WI38 (cell line): ENCODE measurements at regions not wholly inside any gene's neighbourhood (a gene's known extent, or its start where the extent isn't known, plus 50 kb on each side); places are given as distances from the start of the nearest gene placed in this dataset.

ENCODE experiments used
- H3K4me3 ChIP-seq: 2 replicates; pipeline ENCODE4 v1.5.1; 2011; ENCODE audit warnings: low read depth, mild to moderate bottlenecking, control low read depth, low read length
- TF ChIP-seq, protein P1 (sequence below): IDR thresholded peaks from 2 replicates; pipeline ENCODE4 v1.5.1; 2012; ENCODE audit warnings: low read depth, mild to moderate bottlenecking, control low read depth, low read length

DNA sequence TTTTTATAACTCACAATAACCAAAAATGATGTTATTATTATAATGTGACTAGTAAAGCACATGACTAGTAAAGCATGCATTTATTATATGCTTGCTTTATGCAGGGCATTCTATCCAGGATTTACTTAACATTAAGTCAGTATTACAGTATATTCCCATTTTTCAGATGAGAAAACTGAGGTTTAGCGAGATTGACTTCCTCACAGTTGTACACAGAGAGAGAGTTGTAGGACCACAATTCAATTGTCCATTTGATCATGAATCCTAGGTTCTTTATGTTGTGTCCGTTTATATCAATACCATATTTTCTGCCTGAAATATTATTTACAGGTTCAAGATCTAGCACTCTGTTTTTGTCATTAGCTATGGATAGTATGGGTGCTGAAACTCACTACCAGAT lies 301.5 kb downstream of the PRL start:
- TF ChIP-seq, protein P1, sequence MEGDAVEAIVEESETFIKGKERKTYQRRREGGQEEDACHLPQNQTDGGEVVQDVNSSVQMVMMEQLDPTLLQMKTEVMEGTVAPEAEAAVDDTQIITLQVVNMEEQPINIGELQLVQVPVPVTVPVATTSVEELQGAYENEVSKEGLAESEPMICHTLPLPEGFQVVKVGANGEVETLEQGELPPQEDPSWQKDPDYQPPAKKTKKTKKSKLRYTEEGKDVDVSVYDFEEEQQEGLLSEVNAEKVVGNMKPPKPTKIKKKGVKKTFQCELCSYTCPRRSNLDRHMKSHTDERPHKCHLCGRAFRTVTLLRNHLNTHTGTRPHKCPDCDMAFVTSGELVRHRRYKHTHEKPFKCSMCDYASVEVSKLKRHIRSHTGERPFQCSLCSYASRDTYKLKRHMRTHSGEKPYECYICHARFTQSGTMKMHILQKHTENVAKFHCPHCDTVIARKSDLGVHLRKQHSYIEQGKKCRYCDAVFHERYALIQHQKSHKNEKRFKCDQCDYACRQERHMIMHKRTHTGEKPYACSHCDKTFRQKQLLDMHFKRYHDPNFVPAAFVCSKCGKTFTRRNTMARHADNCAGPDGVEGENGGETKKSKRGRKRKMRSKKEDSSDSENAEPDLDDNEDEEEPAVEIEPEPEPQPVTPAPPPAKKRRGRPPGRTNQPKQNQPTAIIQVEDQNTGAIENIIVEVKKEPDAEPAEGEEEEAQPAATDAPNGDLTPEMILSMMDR: no peak
- no peak overlapping the region for H3K4me3 ChIP-seq

DNA sequence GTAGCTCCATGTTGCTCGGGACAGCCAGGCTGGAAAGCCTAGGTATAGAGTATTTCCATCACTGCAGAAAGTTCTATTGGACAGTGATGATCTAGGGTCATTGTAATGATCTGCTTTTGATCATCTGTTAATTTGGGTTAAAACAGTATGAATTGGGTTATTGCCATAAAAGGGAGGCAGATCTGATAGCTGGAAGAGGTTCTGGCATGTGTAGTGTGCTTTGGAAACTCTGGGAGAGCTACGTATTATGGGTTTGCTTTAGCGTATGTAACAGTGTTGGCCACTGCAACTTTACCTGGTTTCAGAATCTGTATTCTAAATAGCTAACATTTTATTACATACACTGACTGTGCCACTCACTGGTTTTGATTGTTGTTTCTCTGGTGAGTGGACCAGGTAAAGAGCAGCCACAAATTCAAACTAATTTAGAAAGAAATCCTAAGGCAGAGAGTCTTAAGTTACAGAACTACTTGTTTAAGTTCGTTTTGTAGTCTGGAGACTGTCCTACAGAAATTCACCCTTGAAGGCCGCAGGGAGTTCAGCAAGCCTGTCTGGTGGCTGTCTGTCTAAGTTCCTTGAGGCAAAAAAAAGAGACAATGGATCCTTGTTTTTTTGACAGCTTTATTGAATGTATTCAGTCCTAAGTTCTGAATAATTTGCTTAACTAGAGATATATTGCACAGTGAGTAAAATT lies 300.3 kb downstream of the PRL start:
- TF ChIP-seq, protein P1: no peak
- H3K4me3 ChIP-seq: no peak overlapping the region

DNA sequence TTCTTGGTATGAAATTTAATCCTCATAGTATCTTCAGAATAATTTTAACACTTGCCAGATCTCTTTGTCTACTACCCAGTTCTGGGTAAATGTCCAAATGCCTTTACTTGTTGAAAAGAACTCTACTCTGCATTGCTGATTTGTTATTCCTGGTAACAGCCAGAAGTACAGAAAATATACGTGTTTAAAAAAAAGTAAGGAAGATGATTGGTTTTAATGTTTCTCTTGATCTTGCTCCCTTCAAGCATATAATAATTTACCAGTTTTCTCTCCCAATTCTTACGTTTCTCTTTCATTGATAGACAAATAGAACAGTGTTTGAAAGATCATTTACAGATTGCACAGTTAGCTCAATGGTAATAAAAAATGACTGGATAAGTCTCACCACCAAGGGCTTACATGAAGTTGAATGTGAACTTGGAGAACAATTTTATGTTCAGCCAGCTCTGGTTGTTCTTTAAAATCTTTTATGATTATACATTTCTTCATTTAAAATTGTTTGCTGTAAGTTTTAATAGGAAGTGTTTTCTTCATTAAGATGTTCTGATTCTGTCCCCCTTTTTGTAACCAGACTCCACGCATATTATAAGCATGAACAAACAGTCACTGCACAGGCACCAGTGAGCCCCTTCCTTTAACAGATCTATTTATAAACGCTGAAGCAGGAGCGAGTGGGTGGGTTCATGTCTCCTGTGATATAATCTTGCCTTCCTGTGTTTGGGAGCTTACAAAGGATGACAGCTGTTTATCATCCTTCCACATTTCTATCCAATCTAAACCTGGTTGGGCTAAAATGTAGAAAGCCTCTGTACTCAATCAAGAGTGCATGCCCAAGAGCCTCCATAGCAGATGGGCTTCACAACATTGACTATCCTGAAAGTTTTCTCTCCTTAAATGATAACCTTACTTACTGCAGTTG lies 299.5 kb downstream of the PRL start:
- TF ChIP-seq, protein P1: no peak
- no peak overlapping the region for H3K4me3 ChIP-seq

DNA sequence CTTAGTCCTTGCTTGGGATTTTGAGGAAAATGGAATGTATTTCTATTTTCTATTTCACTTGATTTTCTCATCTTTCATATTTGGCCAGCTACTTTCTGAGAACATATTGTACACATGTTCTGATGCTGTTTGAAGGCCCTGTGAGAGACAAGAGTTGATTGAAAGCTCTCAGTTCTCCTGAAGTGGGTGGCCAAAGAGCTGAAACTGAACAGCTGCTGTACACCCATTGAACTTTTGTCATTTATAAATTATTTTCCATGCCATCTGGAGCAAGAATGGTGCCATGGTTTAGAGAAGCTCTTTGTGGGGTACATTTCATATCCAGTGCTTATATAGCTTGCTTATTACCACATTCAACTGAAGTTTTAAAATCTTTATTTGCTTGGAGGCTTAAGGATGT lies 298.3 kb downstream of the PRL start:
- no peak overlapping the region for H3K4me3 ChIP-seq
- TF ChIP-seq, protein P1: no peak

DNA sequence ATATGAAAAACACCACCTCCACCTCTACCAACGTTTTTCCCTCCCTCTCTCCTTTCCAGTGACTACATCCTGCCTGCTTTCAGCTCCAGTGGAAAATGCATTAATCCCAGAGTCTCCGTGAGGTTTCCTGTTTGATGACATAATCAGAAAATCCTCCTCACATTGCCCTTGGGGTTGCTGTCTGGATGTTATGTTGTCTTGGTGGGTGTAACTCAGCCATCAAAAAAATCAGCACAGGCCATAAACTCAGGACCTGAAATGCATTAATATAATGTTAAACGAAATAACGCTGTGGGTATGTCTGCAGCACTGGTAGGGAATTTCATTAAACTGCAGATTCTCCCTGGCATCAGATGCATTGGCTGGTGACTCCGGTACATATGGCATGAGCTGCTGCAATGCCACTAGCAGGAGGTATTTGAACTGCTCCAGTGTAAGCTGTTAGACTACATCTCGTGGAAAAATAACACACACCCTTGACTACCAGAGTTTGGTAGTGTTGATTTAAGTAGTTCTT lies 297.8 kb downstream of the PRL start:
- no peak overlapping the region for H3K4me3 ChIP-seq

DNA sequence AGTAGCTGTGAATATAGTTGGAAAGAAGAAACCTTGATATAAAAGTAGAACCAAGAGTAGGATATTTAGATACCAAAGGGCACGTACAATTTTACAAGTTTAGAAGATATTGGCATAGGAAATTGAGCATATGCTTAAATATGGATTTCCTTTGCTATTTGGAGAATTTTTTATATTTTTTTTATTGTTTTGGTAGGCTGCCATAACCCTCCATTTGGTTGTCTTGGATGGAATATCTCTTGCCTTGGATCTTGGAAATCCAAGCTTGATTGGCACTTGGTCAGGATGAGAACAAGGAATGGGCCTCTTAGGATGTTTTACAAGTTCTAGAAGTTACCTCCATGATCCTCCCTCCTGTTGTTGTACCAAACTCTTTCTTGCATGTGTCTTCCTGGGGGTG lies 297.1 kb downstream of the PRL start:
- H3K4me3 ChIP-seq: no peak overlapping the region
- TF ChIP-seq, protein P1: no peak

More for the DNA sequence above, 297.8 kb downstream of the PRL start:
- TF ChIP-seq, protein P1: no peak
